ENCODE measurements at regions not wholly inside any gene's neighbourhood (a gene's known extent, or its start where the extent isn't known, plus 50 kb on each side); places are given as distances from the start of the nearest gene placed in this dataset.

GRCh38 chr15:25060472-25060803, 105.7 kb downstream of the SNRPN start:
- Histone ChIP-seq H3K36me3 (ENCODE audit: control insufficient read depth, insufficient read depth, low read length) (peaks cover 6% of the 10 kb centered on the region), H3K4me3 (ENCODE audit: low read depth, low read length) (no peak overlapping the region), H3K27me3 (ENCODE audit: control insufficient read depth, insufficient read depth, low read length) (no peaks in the 10 kb centered on the region)
- no peak for DNase-seq (ENCODE audit: low read depth)
- no peak for TF ChIP-seq CTCF (IDR thresholded peaks at IDR 0.05; ENCODE audit: insufficient read depth, low read length, poor library complexity, severe bottlenecking)

- DNase-seq (ENCODE audit: low read depth), result no peak
- H3K36me3 ChIP-seq (ENCODE audit: control insufficient read depth, insufficient read depth, low read length), result peaks cover 8% of the 10 kb centered on the region
- no peak overlapping the region for H3K4me3 ChIP-seq (ENCODE audit: low read depth, low read length)
- TF ChIP-seq CTCF (IDR thresholded peaks at IDR 0.05; ENCODE audit: insufficient read depth, low read length, poor library complexity, severe bottlenecking), result no peak
- H3K27me3 ChIP-seq (ENCODE audit: control insufficient read depth, insufficient read depth, low read length), result no peaks in the 10 kb centered on the region
These were observed 106.3 kb downstream of the SNRPN start for GRCh38 chr15:25060996-25061620.

- Histone ChIP-seq H3K4me3 (ENCODE audit: low read depth, low read length) (no peak overlapping the region), H3K36me3 (ENCODE audit: control insufficient read depth, insufficient read depth, low read length) (peaks cover 8% of the 10 kb centered on the region), H3K27me3 (ENCODE audit: control insufficient read depth, insufficient read depth, low read length) (no peaks in the 10 kb centered on the region)
- no peak for TF ChIP-seq CTCF (IDR thresholded peaks at IDR 0.05; ENCODE audit: insufficient read depth, low read length, poor library complexity, severe bottlenecking)
- no peak for DNase-seq (ENCODE audit: low read depth)
These were observed 107.2 kb downstream of the SNRPN start for GRCh38 chr15:25061808-25062550.

- DNase-seq (ENCODE audit: low read depth), result no peak
- H3K36me3 ChIP-seq (ENCODE audit: control insufficient read depth, insufficient read depth, low read length), result peaks cover 8% of the 10 kb centered on the region
- H3K27me3 ChIP-seq (ENCODE audit: control insufficient read depth, insufficient read depth, low read length), result no peaks in the 10 kb centered on the region
- no peak for TF ChIP-seq CTCF (IDR thresholded peaks at IDR 0.05; ENCODE audit: insufficient read depth, low read length, poor library complexity, severe bottlenecking)
- no peak overlapping the region for H3K4me3 ChIP-seq (ENCODE audit: low read depth, low read length)
These were observed 108.0 kb downstream of the SNRPN start for GRCh38 chr15:25062551-25063430.

- no peaks in the 10 kb centered on the region for H3K27me3 ChIP-seq (ENCODE audit: control insufficient read depth, insufficient read depth, low read length)
- TF ChIP-seq CTCF (IDR thresholded peaks at IDR 0.05; ENCODE audit: insufficient read depth, low read length, poor library complexity, severe bottlenecking), result no peak
- H3K36me3 ChIP-seq (ENCODE audit: control insufficient read depth, insufficient read depth, low read length), result peaks cover 6% of the 10 kb centered on the region
- no peak for DNase-seq (ENCODE audit: low read depth)
- H3K4me3 ChIP-seq (ENCODE audit: low read depth, low read length), result no peak overlapping the region
These were observed 110.5 kb downstream of the SNRPN start for GRCh38 chr15:25065286-25065685.

All from kidney epithelial cell (primary cell).